Muscle of leg (tissue), 3 donors: ENCODE measurements at regions not wholly inside any gene's neighbourhood (a gene's known extent, or its start where the extent isn't known, plus 50 kb on each side); places are given as distances from the start of the nearest gene placed in this dataset.

Experiments
- DNase-seq: peaks from one replicate; pipeline ENCODE4 v3.0.0; 2013
- H3K27ac ChIP-seq: one replicate; pipeline ENCODE4 v1.5.1; 2013; ENCODE audit warnings: mild to moderate bottlenecking, low read length, control low read depth
- H3K27me3 ChIP-seq: one replicate; pipeline ENCODE4 v1.6.1; 2013; ENCODE audit warnings: low read length; ENCODE audit not compliant: control insufficient read depth, insufficient read depth
- H3K36me3 ChIP-seq: one replicate; pipeline ENCODE4 v1.6.1; 2013; ENCODE audit warnings: low read length; ENCODE audit not compliant: control insufficient read depth, insufficient read depth
- H3K4me1 ChIP-seq: one replicate; pipeline ENCODE4 v1.6.1; 2013; ENCODE audit warnings: low read length; ENCODE audit not compliant: control insufficient read depth, insufficient read depth
- H3K4me3 ChIP-seq: one replicate; pipeline ENCODE4 v1.5.1; 2013; ENCODE audit warnings: low read length, control low read depth
- H3K9me3 ChIP-seq: replicated peaks from 2 replicates; pipeline ENCODE4 v1.6.1; 2013; ENCODE audit warnings: low read depth, low read length; ENCODE audit not compliant: control insufficient read depth
- WGBS: methylation state at CpG from one replicate; pipeline ENCODE4 v1.1.5; 2013; ENCODE audit warnings: missing lambda C conversion rate; ENCODE audit not compliant: insufficient coverage; 5-methylcytosine and 5-hydroxymethylcytosine counted together

GRCh38 chr11:64445651-64446050 lies 86.7 kb downstream of the RPS6KA4 start:
- H3K27me3 ChIP-seq = peaks cover 18% of the 10 kb centered on the region
- H3K27ac ChIP-seq = no peak overlapping the region
- H3K4me1 ChIP-seq = peaks cover 25% of the 10 kb centered on the region
- no peak for DNase-seq
- WGBS = 55% methylated on average over 3 of the region's 4 CpGs
- no peaks in the 10 kb centered on the region for H3K9me3 ChIP-seq
- H3K36me3 ChIP-seq = no peaks in the 10 kb centered on the region
- no peak overlapping the region for H3K4me3 ChIP-seq

DNA sequence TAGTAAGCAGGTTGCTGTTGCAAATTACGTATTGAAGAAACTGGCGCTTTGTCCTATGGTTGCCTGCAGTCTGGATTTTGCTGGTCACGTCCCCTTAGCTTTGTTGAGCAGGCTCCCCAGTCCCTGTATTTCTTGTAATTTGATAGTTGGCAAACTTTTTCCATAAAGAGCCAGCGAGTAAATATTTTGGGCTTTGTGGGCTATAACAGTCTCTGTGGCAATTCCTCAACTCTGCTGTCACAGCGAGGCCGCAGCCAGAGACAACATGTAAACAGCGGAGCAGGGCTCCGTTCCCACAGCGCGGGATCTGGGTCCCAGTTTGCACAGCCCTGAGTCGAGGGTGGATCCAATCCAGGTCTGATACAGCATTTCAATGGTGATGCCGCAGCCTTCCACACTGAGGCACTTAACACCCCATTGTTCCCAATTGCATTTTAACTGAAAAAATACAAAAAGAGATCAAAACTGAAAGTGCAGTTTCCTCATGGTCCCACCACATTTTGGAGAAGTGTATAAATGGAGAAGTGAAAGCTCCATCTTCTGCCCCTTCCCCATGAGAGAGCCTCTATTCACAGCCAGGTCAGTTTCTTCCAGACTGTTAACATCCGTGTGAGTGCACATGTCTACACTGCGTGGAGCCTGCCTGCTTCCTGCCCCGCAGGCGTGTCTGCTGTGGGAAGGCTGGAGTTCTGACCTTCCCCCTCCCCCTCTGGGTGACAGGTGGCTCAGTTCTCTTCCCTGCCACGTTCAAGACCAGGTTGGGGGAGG lies 89.1 kb downstream of the RPS6KA4 start:
- 13% methylated on average over 14 of the region's 17 CpGs for WGBS
- H3K27ac ChIP-seq = peak overlapping the region; percentile 8
- peaks cover 25% of the 10 kb centered on the region for H3K4me1 ChIP-seq
- H3K27me3 ChIP-seq = peaks cover 12% of the 10 kb centered on the region
- peak overlapping the region; percentile 13 for H3K4me3 ChIP-seq
- no peaks in the 10 kb centered on the region for H3K36me3 ChIP-seq
- peak; percentile 75 for DNase-seq
- no peaks in the 10 kb centered on the region for H3K9me3 ChIP-seq

DNA sequence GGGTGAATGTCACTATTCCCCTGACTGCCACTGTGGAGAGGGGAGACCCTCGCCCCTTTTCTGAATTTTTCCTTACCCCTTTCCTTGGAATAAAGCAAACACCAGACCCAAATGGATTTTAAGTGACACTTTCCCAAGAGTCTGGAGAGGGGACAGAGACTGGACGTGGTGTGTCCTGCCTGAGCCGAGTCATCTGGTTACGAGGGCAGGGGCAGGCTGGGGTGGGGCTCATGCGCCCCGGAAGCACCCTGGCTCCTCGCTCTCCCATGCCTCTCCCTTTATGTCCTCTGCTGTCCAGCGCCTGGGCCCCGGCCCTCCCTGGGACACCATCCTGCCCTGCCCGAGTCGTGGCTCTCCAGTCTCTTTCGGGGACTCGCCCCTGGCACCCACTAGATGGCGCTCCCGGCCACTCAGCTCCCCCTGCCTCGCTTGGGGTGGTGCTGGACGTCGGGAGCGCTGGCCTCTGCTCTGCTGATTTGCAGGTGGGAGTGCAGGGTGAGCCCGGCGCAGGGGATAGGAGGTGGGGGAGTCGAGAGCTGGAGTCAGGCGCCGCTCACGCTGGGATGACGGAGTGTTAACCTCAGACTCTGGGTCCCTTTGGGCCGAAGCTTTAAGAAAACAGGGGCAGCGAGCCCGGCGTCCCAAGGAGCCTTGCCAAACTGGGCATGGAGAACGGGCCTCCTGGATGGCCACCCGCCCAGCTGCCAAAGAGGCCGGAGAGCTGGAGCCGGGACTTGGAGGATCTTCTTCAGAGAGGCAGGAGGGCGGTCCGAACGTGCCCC lies 89.8 kb downstream of the RPS6KA4 start:
- H3K9me3 ChIP-seq = no peaks in the 10 kb centered on the region

GRCh38 chr11:64449381-64450167 lies 90.6 kb downstream of the RPS6KA4 start:
- H3K4me1 ChIP-seq = peaks cover 25% of the 10 kb centered on the region
- 20% methylated on average over 30 of the region's 31 CpGs for WGBS
- H3K27me3 ChIP-seq = peaks cover 14% of the 10 kb centered on the region

More for the DNA sequence above, 89.8 kb downstream of the RPS6KA4 start:
- H3K27ac ChIP-seq = peak overlapping the region; percentile 8
- DNase-seq = peak; percentile 86
- peaks cover 14% of the 10 kb centered on the region for H3K27me3 ChIP-seq
- WGBS = under 1% methylated on average over 32 of the region's 37 CpGs
- H3K36me3 ChIP-seq = no peaks in the 10 kb centered on the region
- peaks cover 25% of the 10 kb centered on the region for H3K4me1 ChIP-seq
- peak overlapping the region; percentile 20 for H3K4me3 ChIP-seq

DNA sequence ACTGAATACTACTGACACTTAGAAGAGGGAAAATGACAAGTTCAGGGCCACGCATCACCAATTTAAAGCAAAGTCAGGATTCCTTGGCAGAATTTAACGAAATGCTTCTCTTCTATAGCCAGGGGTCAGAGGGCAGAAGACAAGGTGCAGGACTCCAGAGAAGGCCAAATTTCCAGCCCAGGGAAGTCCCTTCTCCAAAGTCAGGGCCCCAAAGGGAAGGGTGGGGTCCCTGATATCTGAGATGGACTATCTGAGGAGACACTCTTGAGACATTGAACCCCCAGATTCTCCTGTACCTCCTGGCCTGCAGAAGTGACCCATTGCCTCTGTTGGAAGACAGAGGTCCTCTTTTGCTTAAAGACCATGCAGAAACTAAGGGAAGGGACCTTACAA lies 91.2 kb downstream of the RPS6KA4 start:
- 92% methylated on average over 2 of the region's 2 CpGs for WGBS
- H3K4me3 ChIP-seq = no peak overlapping the region
- DNase-seq = no peak
- H3K4me1 ChIP-seq = peaks cover 23% of the 10 kb centered on the region
- peaks cover 14% of the 10 kb centered on the region for H3K27me3 ChIP-seq
- no peaks in the 10 kb centered on the region for H3K9me3 ChIP-seq
- no peaks in the 10 kb centered on the region for H3K36me3 ChIP-seq
- H3K27ac ChIP-seq = no peak overlapping the region

More at GRCh38 chr11:64449381-64450167, 90.6 kb downstream of the RPS6KA4 start:
- DNase-seq = peak; percentile 50
- Histone ChIP-seq H3K27ac (no peak overlapping the region), H3K4me3 (peak overlapping the region; percentile 20), H3K36me3 (no peaks in the 10 kb centered on the region), H3K9me3 (no peaks in the 10 kb centered on the region)

DNA sequence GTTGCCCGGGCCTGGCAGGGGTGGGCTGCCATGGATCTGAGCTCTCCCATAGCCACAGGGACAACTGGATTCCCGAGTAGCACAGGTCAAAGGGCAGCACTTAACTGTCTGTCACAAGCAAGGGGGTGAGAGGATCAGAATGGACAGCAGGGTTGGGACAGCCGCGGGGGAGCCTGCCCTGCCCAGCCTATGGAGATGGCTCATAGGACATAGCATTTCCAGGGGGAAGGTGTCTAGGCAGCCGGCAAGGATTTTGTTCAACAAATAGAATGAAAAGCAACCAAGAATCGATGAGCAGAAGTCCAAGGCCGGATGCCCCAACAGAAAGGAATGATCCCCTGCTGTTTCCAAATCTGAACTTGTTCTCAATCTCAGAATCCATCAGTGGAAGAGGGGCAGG lies 92.9 kb downstream of the RPS6KA4 start:
- H3K27me3 ChIP-seq = peaks cover 14% of the 10 kb centered on the region
- no peaks in the 10 kb centered on the region for H3K9me3 ChIP-seq
- peaks cover 23% of the 10 kb centered on the region for H3K4me1 ChIP-seq
- no peak for DNase-seq
- H3K4me3 ChIP-seq = no peak overlapping the region
- H3K36me3 ChIP-seq = no peaks in the 10 kb centered on the region
- H3K27ac ChIP-seq = no peak overlapping the region
- WGBS = 51% methylated on average over 7 of the region's 7 CpGs

- Histone ChIP-seq H3K4me3 (no peak overlapping the region), H3K4me1 (peaks cover 14% of the 10 kb centered on the region), H3K27me3 (peaks cover 9% of the 10 kb centered on the region), H3K27ac (no peak overlapping the region), H3K36me3 (no peaks in the 10 kb centered on the region), H3K9me3 (no peaks in the 10 kb centered on the region)
- no peak for DNase-seq
- WGBS = 56% methylated on average over 1 of the region's 1 CpG
These were observed 94.5 kb downstream of the RPS6KA4 start for GRCh38 chr11:64453466-64453865.

GRCh38 chr11:64455456-64456261 lies 96.7 kb downstream of the RPS6KA4 start:
- DNase-seq = no peak
- H3K4me3 ChIP-seq = no peak overlapping the region
- H3K4me1 ChIP-seq = no peaks in the 10 kb centered on the region
- WGBS = 74% methylated on average over 22 of the region's 22 CpGs
- no peak overlapping the region for H3K27ac ChIP-seq
- peaks cover 5% of the 10 kb centered on the region for H3K27me3 ChIP-seq
- no peaks in the 10 kb centered on the region for H3K36me3 ChIP-seq
- H3K9me3 ChIP-seq = no peaks in the 10 kb centered on the region

GRCh38 chr11:64456509-64457320 lies 97.8 kb downstream of the RPS6KA4 start:
- Histone ChIP-seq H3K27me3 (peaks cover 5% of the 10 kb centered on the region), H3K4me3 (no peak overlapping the region), H3K9me3 (no peaks in the 10 kb centered on the region), H3K27ac (no peak overlapping the region), H3K36me3 (no peaks in the 10 kb centered on the region), H3K4me1 (no peaks in the 10 kb centered on the region)
- DNase-seq = no peak
- WGBS = 86% methylated on average over 23 of the region's 23 CpGs
